ENCODE measurements at regions not wholly inside any gene's neighbourhood (a gene's known extent, or its start where the extent isn't known, plus 50 kb on each side); places are given as distances from the start of the nearest gene placed in this dataset.
A peak's percentile ranks its signal among the peaks of the same experiment; 100 is the strongest.

DNA sequence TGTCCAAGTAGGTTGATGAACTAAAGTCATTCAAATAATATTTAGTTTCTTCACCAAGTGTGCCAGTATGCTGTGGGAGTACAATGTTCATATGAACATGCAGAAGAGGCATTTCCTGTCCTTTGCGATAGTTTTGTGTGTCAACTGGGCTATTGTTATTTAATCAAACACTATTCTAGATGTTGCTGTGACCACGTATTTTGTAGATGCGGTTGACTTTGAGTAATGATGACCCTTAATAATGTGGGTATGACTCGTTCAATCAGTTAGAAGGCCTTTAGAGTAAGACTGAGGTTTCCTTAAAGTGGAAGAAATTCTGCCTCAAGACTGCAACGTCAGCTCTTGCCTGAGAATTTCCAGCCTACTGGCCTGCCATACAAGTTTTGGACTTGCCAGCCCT, 470.7 kb upstream of the CBLB start:
- Histone ChIP-seq H3K4me3 (no peak overlapping the region), H3K27ac (no peak overlapping the region), H3K4me1 (peaks cover 0 to 11% (median 0%) of the 10 kb centered on the region in 4 donors), H3K9me3 (no peaks in the 10 kb centered on the region), H3K27me3 (no peaks in the 10 kb centered on the region), H3K36me3 (no peaks in the 10 kb centered on the region)
- WGBS, 2 donors: 75 to 81% methylated on average over 5 of the region's 5 CpGs
- no peak for TF ChIP-seq POLR2A (IDR thresholded peaks at IDR 0.05)
- TF ChIP-seq, protein P1, sequence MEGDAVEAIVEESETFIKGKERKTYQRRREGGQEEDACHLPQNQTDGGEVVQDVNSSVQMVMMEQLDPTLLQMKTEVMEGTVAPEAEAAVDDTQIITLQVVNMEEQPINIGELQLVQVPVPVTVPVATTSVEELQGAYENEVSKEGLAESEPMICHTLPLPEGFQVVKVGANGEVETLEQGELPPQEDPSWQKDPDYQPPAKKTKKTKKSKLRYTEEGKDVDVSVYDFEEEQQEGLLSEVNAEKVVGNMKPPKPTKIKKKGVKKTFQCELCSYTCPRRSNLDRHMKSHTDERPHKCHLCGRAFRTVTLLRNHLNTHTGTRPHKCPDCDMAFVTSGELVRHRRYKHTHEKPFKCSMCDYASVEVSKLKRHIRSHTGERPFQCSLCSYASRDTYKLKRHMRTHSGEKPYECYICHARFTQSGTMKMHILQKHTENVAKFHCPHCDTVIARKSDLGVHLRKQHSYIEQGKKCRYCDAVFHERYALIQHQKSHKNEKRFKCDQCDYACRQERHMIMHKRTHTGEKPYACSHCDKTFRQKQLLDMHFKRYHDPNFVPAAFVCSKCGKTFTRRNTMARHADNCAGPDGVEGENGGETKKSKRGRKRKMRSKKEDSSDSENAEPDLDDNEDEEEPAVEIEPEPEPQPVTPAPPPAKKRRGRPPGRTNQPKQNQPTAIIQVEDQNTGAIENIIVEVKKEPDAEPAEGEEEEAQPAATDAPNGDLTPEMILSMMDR (IDR thresholded peaks at IDR 0.05): no peak
- TF ChIP-seq EP300 (IDR thresholded peaks at IDR 0.05): no peak
- DNase-seq (ENCODE audit: low spot score in 2 of 2): no peak

DNA sequence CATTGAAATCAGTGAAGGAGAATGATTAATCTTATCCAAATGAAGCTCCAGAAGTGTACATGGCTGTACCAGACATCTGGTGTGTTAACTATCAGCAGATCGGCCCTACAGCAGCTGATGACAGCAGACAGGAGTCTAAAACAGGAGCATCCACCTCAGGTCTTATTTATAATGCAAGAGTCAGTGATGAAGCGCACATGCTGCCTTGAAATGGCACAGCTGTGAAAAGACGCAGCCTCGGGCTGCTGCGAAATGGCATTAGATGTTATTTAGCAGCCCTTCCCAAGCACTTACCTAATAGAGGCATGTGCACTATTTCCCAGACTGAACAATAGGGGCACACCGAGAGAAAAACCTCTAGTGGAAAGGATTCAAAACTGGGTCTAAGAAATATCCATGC, 472.3 kb upstream of the CBLB start:
- H3K27ac ChIP-seq: no peak overlapping the region
- H3K4me1 ChIP-seq: peaks cover 0 to 11% (median 0%) of the 10 kb centered on the region in 4 donors
- 71 to 78% methylated on average over 6 of the region's 6 CpGs for WGBS, 2 donors
- no peaks in the 10 kb centered on the region for H3K36me3 ChIP-seq
- DNase-seq (ENCODE audit: low spot score in 2 of 2): no peak
- no peaks in the 10 kb centered on the region for H3K9me3 ChIP-seq
- no peak overlapping the region for H3K4me3 ChIP-seq
- no peaks in the 10 kb centered on the region for H3K27me3 ChIP-seq
- TF ChIP-seq, protein P1 (IDR thresholded peaks at IDR 0.05): no peak
- TF ChIP-seq EP300 (IDR thresholded peaks at IDR 0.05) (no peak), POLR2A (IDR thresholded peaks at IDR 0.05) (no peak)

DNA sequence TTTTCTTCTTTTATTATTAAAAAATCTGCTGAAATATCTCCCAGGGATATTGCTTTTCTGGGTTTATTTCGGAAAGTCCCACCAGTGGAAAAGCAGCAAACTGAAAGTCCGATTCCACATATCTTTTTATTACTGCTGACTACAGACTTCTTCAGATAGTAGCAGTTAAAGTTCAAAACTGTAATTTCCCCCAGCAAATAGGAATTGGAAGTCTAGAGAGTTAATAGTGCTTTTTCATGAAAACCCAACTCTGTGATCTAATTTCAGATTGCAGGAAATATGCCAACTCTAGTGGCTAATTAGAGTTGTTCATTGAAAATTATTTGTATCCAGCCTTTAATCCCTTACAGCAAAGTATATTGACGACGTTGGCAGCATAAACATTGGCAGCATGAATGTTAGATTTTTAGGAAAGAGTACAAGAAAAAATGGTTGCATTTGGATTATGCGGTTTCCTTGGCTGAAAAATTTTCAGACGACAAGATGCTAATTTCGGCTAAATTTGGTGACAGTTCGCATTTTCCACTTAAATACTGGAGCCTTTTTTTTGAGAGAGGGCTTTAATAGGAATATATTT, 472.9 kb upstream of the CBLB start:
- no peaks in the 10 kb centered on the region for H3K9me3 ChIP-seq
- H3K27ac ChIP-seq: peak overlapping the region in 1 of 4 donors; percentile 75
- H3K36me3 ChIP-seq: no peaks in the 10 kb centered on the region
- 73 to 78% methylated on average over 8 of the region's 8 CpGs for WGBS, 2 donors
- no peak for DNase-seq (ENCODE audit: low spot score in 2 of 2)
- H3K27me3 ChIP-seq: no peaks in the 10 kb centered on the region
- H3K4me1 ChIP-seq: peaks cover 0 to 11% (median 0%) of the 10 kb centered on the region in 4 donors
- H3K4me3 ChIP-seq: no peak overlapping the region
- no peak for TF ChIP-seq POLR2A (IDR thresholded peaks at IDR 0.05)
- TF ChIP-seq, protein P1 (IDR thresholded peaks at IDR 0.05): no peak
- TF ChIP-seq EP300 (IDR thresholded peaks at IDR 0.05): no peak

DNA sequence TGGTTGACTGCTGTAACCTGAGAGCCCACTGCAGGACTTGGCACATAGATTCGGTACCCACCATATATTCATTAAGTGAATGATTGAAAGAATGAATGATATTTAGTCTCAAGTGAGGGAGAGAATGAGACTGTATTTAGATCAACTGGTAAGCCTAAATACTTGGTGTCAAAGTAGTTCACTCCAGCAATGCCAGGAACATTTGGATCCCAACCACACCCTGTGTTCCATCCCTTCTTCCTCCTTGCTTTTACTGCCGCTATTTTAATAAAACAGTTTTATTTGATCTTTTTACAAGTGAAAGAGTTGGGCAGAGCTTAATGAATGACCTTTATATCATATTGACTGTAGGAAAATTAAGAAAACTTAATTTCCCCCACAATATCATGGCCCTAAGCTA, 473.6 kb upstream of the CBLB start:
- Histone ChIP-seq H3K9me3 (no peaks in the 10 kb centered on the region), H3K27ac (peak overlapping the region in 3 of 4 donors; percentile 50 to 75 (median 57)), H3K27me3 (no peaks in the 10 kb centered on the region), H3K36me3 (no peaks in the 10 kb centered on the region), H3K4me3 (no peak overlapping the region), H3K4me1 (peaks cover 0 to 11% (median 0%) of the 10 kb centered on the region in 4 donors)
- TF ChIP-seq EP300 (IDR thresholded peaks at IDR 0.05) (peak in 1 of 2 donors; percentile 54), POLR2A (IDR thresholded peaks at IDR 0.05) (no peak)
- WGBS, 2 donors: 77 to 83% methylated on average over 2 of the region's 2 CpGs
- peak in 1 of 2 donors; percentile 29 for DNase-seq (ENCODE audit: low spot score in 2 of 2)

DNA sequence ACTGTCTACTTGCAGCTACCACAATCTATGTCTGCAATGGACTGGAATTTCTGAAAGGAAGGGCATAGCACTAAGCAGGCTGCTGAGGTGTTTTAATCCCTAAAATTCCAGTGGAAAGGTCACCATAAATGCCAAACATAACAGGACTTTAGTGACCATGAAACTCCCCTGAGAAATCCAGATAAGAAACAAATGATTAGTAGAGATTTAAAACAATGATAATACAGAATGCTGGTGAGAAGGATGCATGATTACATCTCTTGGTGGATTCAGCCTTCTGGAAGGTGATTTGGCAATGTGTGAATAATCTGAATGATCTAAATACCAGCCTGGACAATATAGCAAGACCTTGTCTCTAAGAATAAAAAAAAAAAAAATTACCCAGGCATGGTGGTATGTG, 475.0 kb upstream of the CBLB start:
- TF ChIP-seq EP300 (IDR thresholded peaks at IDR 0.05) (no peak), POLR2A (IDR thresholded peaks at IDR 0.05) (no peak)
- TF ChIP-seq, protein P1 (IDR thresholded peaks at IDR 0.05): no peak
- Histone ChIP-seq H3K27me3 (no peaks in the 10 kb centered on the region), H3K4me1 (peaks cover 0 to 11% (median 0%) of the 10 kb centered on the region in 4 donors), H3K4me3 (no peak overlapping the region), H3K36me3 (no peaks in the 10 kb centered on the region), H3K27ac (peak overlapping the region in 1 of 4 donors; percentile 75), H3K9me3 (no peaks in the 10 kb centered on the region)
- no peak for DNase-seq (ENCODE audit: low spot score in 2 of 2)
